DND-41 (cell line): ENCODE measurements at regions not wholly inside any gene's neighbourhood (a gene's known extent, or its start where the extent isn't known, plus 50 kb on each side); places are given as distances from the start of the nearest gene placed in this dataset.

ENCODE experiments used
- ATAC-seq: fragments of 200-7000 bp; cut with Tn5 transposase; 3 replicates; pipeline ENCODE4 v1.9.1; 2021; ENCODE audit warnings: low read depth; ENCODE audit not compliant: insufficient read depth
- DNase-seq: peaks from one replicate; pipeline ENCODE4 v3.0.0-alpha.2; 2020
- H2AFZ ChIP-seq: 2 replicates; pipeline ENCODE4 v1.6.0; 2012; ENCODE audit warnings: low read depth, low read length
- H3K27ac ChIP-seq: 2 replicates; pipeline ENCODE4 v1.5.1; 2012; ENCODE audit warnings: low read length, inconsistent platforms
- H3K27me3 ChIP-seq: fragments of 200-600 bp; sonication (generic); 2 replicates; pipeline ENCODE4 v1.6.0; 2012; ENCODE audit warnings: low read length, mild to moderate bottlenecking, inconsistent platforms; ENCODE audit not compliant: insufficient read depth, poor library complexity
- H3K36me3 ChIP-seq: 2 replicates; pipeline ENCODE4 v1.5.1; 2012; ENCODE audit warnings: low read length, inconsistent platforms; ENCODE audit not compliant: insufficient read depth
- H3K4me1 ChIP-seq: 2 replicates; pipeline ENCODE4 v1.5.1; 2012; ENCODE audit warnings: mild to moderate bottlenecking, low read length; ENCODE audit not compliant: insufficient read depth
- H3K4me2 ChIP-seq: 2 replicates; pipeline ENCODE4 v1.6.0; 2012; ENCODE audit warnings: mild to moderate bottlenecking, moderate library complexity, low read length, inconsistent platforms; ENCODE audit not compliant: insufficient read depth
- H3K4me3 ChIP-seq, 2 experiments: fragments of 200-600 bp in 1 of 2; shearing (Covaris generic) in 1 of 2; 2 replicates each; pipeline ENCODE4 v1.5.1; 2012 to 2016; ENCODE audit warnings: inconsistent platforms in 2 of 2, low read length in 2 of 2, mild to moderate bottlenecking in 2 of 2, low read depth in 1 of 2, moderate library complexity in 1 of 2
- H3K79me2 ChIP-seq: 2 replicates; pipeline ENCODE4 v1.6.0; 2012; ENCODE audit warnings: low read length, inconsistent platforms; ENCODE audit not compliant: insufficient read depth
- H3K9ac ChIP-seq: 2 replicates; pipeline ENCODE4 v1.6.0; 2012; ENCODE audit warnings: low read depth, mild to moderate bottlenecking, inconsistent platforms, low read length, moderate library complexity
- H3K9me3 ChIP-seq: 2 replicates; pipeline ENCODE4 v1.5.1; 2012; ENCODE audit warnings: low read length, moderate library complexity, mild to moderate bottlenecking, inconsistent platforms; ENCODE audit not compliant: insufficient read depth, severe bottlenecking
- H4K20me1 ChIP-seq: 2 replicates; pipeline ENCODE4 v1.6.0; 2012; ENCODE audit warnings: low read length; ENCODE audit not compliant: insufficient read depth
- EZH2 ChIP-seq: IDR thresholded peaks from 3 replicates; pipeline ENCODE4 v1.6.1; 2012; ENCODE audit warnings: borderline replicate concordance, low read depth, mild to moderate bottlenecking, moderate library complexity, low read length, inconsistent platforms; ENCODE audit not compliant: severe bottlenecking
- TF ChIP-seq, protein P1 (sequence below): IDR thresholded peaks from 2 replicates; pipeline ENCODE4 v1.5.1; 2012; ENCODE audit warnings: borderline replicate concordance, low read length, moderate library complexity, mild to moderate bottlenecking; ENCODE audit not compliant: poor library complexity, severe bottlenecking; ENCODE audit errors: extremely low read depth

DNA sequence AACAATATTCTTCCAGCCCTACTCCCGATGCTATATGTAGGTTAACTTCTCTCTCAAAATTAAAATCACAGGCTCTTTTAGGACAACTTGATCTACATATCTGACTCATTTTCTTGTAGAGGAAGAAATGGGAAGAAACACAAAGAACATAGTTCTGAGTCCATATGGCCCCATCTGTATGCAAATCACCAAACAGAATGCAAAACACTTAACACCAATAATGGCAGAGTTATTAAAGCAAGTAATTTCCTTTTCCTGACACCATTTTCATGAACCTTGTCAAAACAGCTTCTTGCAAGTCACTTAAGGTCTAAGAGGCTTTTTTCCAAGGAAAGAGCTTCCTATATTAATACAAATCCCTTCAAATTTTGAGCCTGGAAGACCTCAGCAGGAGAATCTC, 300.4 kb upstream of the CLEC14A start:
- TF ChIP-seq, protein P1, sequence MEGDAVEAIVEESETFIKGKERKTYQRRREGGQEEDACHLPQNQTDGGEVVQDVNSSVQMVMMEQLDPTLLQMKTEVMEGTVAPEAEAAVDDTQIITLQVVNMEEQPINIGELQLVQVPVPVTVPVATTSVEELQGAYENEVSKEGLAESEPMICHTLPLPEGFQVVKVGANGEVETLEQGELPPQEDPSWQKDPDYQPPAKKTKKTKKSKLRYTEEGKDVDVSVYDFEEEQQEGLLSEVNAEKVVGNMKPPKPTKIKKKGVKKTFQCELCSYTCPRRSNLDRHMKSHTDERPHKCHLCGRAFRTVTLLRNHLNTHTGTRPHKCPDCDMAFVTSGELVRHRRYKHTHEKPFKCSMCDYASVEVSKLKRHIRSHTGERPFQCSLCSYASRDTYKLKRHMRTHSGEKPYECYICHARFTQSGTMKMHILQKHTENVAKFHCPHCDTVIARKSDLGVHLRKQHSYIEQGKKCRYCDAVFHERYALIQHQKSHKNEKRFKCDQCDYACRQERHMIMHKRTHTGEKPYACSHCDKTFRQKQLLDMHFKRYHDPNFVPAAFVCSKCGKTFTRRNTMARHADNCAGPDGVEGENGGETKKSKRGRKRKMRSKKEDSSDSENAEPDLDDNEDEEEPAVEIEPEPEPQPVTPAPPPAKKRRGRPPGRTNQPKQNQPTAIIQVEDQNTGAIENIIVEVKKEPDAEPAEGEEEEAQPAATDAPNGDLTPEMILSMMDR = no peak
- no peak for TF ChIP-seq EZH2
- H3K79me2 ChIP-seq = no peaks in the 10 kb centered on the region
- no peak overlapping the region for H3K4me3 ChIP-seq
- H3K36me3 ChIP-seq = no peaks in the 10 kb centered on the region
- no peak overlapping the region for H3K4me2 ChIP-seq
- H3K9ac ChIP-seq = no peak overlapping the region
- H3K4me1 ChIP-seq = no peaks in the 10 kb centered on the region
- H2AFZ ChIP-seq = no peak overlapping the region
- ATAC-seq = no peak
- peaks cover 11% of the 10 kb centered on the region for H3K9me3 ChIP-seq
- DNase-seq = no peak
- H3K27me3 ChIP-seq = no peaks in the 10 kb centered on the region
- H3K27ac ChIP-seq = no peak overlapping the region
- H4K20me1 ChIP-seq = no peaks in the 10 kb centered on the region

- no peak overlapping the region for H3K9ac ChIP-seq
- DNase-seq = no peak
- no peaks in the 10 kb centered on the region for H3K4me1 ChIP-seq
These were observed 298.1 kb upstream of the CLEC14A start for GRCh38 chr14:38554026-38554425.

GRCh38 chr14:38553586-38553985, 297.7 kb upstream of the CLEC14A start:
- H3K27ac ChIP-seq = no peak overlapping the region
- no peaks in the 10 kb centered on the region for H3K9me3 ChIP-seq
- TF ChIP-seq EZH2 = no peak
- TF ChIP-seq, protein P1 = no peak
- H3K79me2 ChIP-seq = no peaks in the 10 kb centered on the region
- peaks cover 3% of the 10 kb centered on the region for H3K27me3 ChIP-seq
- H2AFZ ChIP-seq = no peak overlapping the region
- no peaks in the 10 kb centered on the region for H3K36me3 ChIP-seq
- ATAC-seq = no peak
- DNase-seq = no peak
- no peak overlapping the region for H3K4me3 ChIP-seq
- H3K9ac ChIP-seq = no peak overlapping the region
- H4K20me1 ChIP-seq = no peaks in the 10 kb centered on the region
- H3K4me2 ChIP-seq = no peak overlapping the region
- H3K4me1 ChIP-seq = no peaks in the 10 kb centered on the region

More at GRCh38 chr14:38554026-38554425, 298.1 kb upstream of the CLEC14A start:
- TF ChIP-seq, protein P1 = no peak
- no peak for TF ChIP-seq EZH2
- H3K27ac ChIP-seq = no peak overlapping the region
- no peaks in the 10 kb centered on the region for H3K9me3 ChIP-seq
- H2AFZ ChIP-seq = no peak overlapping the region
- no peaks in the 10 kb centered on the region for H3K79me2 ChIP-seq
- no peaks in the 10 kb centered on the region for H3K36me3 ChIP-seq
- no peak overlapping the region for H3K4me3 ChIP-seq
- no peak overlapping the region for H3K4me2 ChIP-seq
- ATAC-seq = no peak
- peaks cover 3% of the 10 kb centered on the region for H3K27me3 ChIP-seq
- H4K20me1 ChIP-seq = no peaks in the 10 kb centered on the region

- no peak for TF ChIP-seq EZH2
- TF ChIP-seq, protein P1 = no peak
- ATAC-seq (no peak), DNase-seq (no peak)
- Histone ChIP-seq H3K79me2 (no peaks in the 10 kb centered on the region), H3K27ac (no peak overlapping the region), H3K36me3 (no peaks in the 10 kb centered on the region), H3K4me1 (no peaks in the 10 kb centered on the region), H3K9ac (no peak overlapping the region), H3K4me3 (no peak overlapping the region), H4K20me1 (no peaks in the 10 kb centered on the region), H3K27me3 (peaks cover 3% of the 10 kb centered on the region), H3K9me3 (no peaks in the 10 kb centered on the region), H2AFZ (no peak overlapping the region), H3K4me2 (no peak overlapping the region)
These were observed 293.7 kb upstream of the CLEC14A start for GRCh38 chr14:38549564-38549963.
